IMR-90 (cell line): ENCODE measurements at regions not wholly inside any gene's neighbourhood (a gene's known extent, or its start where the extent isn't known, plus 50 kb on each side); places are given as distances from the start of the nearest gene placed in this dataset.

Experiments used
- ATAC-seq: fragments of 200-7000 bp; cut with Tn5 transposase; 2 replicates; pipeline ENCODE4 v1.9.1; 2020; ENCODE audit warnings: low read depth, mild to moderate bottlenecking, moderate library complexity
- BruUV-seq: library from RNA; stranded (reverse); fragments of 400-500 nt; replicated peaks from 2 replicates; lab custom pipeline; 2021; lab: Mats Ljungman, UMichigan
- CTCF ChIA-PET: fragments of 300-600 bp; formaldehyde crosslinking; extraction: SDS; loops from one replicate; lab custom pipeline; 2021; ENCODE audit warnings: antibody characterized with exemption; lab: Yijun Ruan, JAX
- POLR2A ChIA-PET: fragments of 300-600 bp; sonication (Branson Sonifier 250); formaldehyde crosslinking; loops from one replicate; lab custom pipeline; 2022; ENCODE audit warnings: antibody characterized with exemption; ENCODE audit not compliant: unreplicated experiment; lab: Charles Lee
- DNase-seq: peaks from one replicate; pipeline ENCODE4 v3.0.0; 2013
- H2AFZ ChIP-seq: replicated peaks from 2 replicates; pipeline ENCODE3; 2013; ENCODE audit warnings: low read length, mild to moderate bottlenecking; ENCODE audit not compliant: poor library complexity
- H2AK5ac ChIP-seq: 2 replicates; pipeline ENCODE4 v1.6.1; 2013; ENCODE audit warnings: low read depth, low read length, inconsistent platforms
- H2AK9ac ChIP-seq: replicated peaks from 2 replicates; pipeline ENCODE3; 2013; ENCODE audit warnings: mild to moderate bottlenecking, low read depth, low read length, moderate library complexity; ENCODE audit not compliant: poor library complexity
- H2BK120ac ChIP-seq: 2 replicates; pipeline ENCODE4 v1.6.1; 2013; ENCODE audit warnings: low read depth, low read length, inconsistent platforms
- H2BK15ac ChIP-seq: 3 replicates; pipeline ENCODE4 v1.6.1; 2013; ENCODE audit warnings: low read depth, low read length, inconsistent platforms
- H2BK20ac ChIP-seq: 2 replicates; pipeline ENCODE4 v1.6.1; 2013; ENCODE audit warnings: low read depth, mild to moderate bottlenecking, inconsistent platforms, low read length, moderate library complexity
- H2BK5ac ChIP-seq: 2 replicates; pipeline ENCODE4 v1.6.1; 2013; ENCODE audit warnings: mild to moderate bottlenecking, low read depth, low read length, inconsistent platforms; ENCODE audit not compliant: poor library complexity, severe bottlenecking
- H3K14ac ChIP-seq: replicated peaks from 2 replicates; pipeline ENCODE4 v1.6.1; 2013; ENCODE audit warnings: low read depth, low read length, inconsistent platforms
- H3K18ac ChIP-seq: 2 replicates; pipeline ENCODE4 v1.6.1; 2013; ENCODE audit warnings: low read depth, low read length, control low read depth
- H3K23ac ChIP-seq: 2 replicates; pipeline ENCODE4 v1.6.1; 2013; ENCODE audit warnings: low read depth, low read length, inconsistent platforms
- H3K27ac ChIP-seq: 2 replicates; pipeline ENCODE4 v1.5.1; 2013; ENCODE audit warnings: mild to moderate bottlenecking, control low read depth, low read length; ENCODE audit not compliant: insufficient read depth
- H3K27me3 ChIP-seq: 2 replicates; pipeline ENCODE4 v1.6.1; 2013; ENCODE audit warnings: low read length; ENCODE audit not compliant: control insufficient read depth, insufficient read depth
- H3K36me3 ChIP-seq: 2 replicates; pipeline ENCODE4 v1.6.1; 2013; ENCODE audit warnings: low read length, mixed read lengths; ENCODE audit not compliant: control insufficient read depth, insufficient read depth
- H3K4ac ChIP-seq: 2 replicates; pipeline ENCODE4 v1.6.1; 2013; ENCODE audit warnings: low read depth, low read length, inconsistent platforms
- H3K4me1 ChIP-seq: 2 replicates; pipeline ENCODE4 v1.6.1; 2013; ENCODE audit warnings: low read length, mixed read lengths; ENCODE audit not compliant: control insufficient read depth, insufficient read depth
- H3K4me2 ChIP-seq: 2 replicates; pipeline ENCODE4 v1.6.1; 2013; ENCODE audit warnings: low read depth, mild to moderate bottlenecking, control low read depth, low read length, moderate library complexity
- H3K4me3 ChIP-seq: 2 replicates; pipeline ENCODE4 v1.5.1; 2013; ENCODE audit warnings: low read depth, mild to moderate bottlenecking, control low read depth, low read length, moderate library complexity; ENCODE audit not compliant: insufficient read depth
- H3K56ac ChIP-seq: 2 replicates; pipeline ENCODE4 v1.6.1; 2013; ENCODE audit warnings: low read length, inconsistent platforms; ENCODE audit not compliant: insufficient read depth; ENCODE audit errors: extremely low read depth
- H3K79me1 ChIP-seq, 2 experiments: 2 replicates each; pipeline ENCODE4 v1.6.1; 2013; ENCODE audit warnings: low read length in 2 of 2, inconsistent platforms in 1 of 2, low read depth in 1 of 2
- H3K9ac ChIP-seq: 2 replicates; pipeline ENCODE4 v1.6.1; 2013; ENCODE audit warnings: low read depth, low read length, control low read depth
- H3K9me1 ChIP-seq: 2 replicates; pipeline ENCODE4 v1.6.1; 2013; ENCODE audit warnings: low read length, inconsistent platforms; ENCODE audit not compliant: insufficient read depth
- H3K9me3 ChIP-seq: 2 replicates; pipeline ENCODE4 v1.6.1; 2013; ENCODE audit warnings: low read length; ENCODE audit not compliant: control insufficient read depth, insufficient read depth
- H4K20me1 ChIP-seq: 2 replicates; pipeline ENCODE4 v1.6.1; 2013; ENCODE audit warnings: low read length, inconsistent platforms; ENCODE audit not compliant: insufficient read depth
- H4K5ac ChIP-seq: 2 replicates; pipeline ENCODE4 v1.6.1; 2013; ENCODE audit warnings: mild to moderate bottlenecking, low read depth, low read length, control low read depth
- H4K8ac ChIP-seq, 2 experiments: 2 replicates each; pipeline ENCODE4 v1.6.1; 2013; ENCODE audit warnings: low read depth in 2 of 2, low read length in 2 of 2, control low read depth in 1 of 2, inconsistent platforms in 1 of 2
- H4K91ac ChIP-seq: 2 replicates; pipeline ENCODE4 v1.6.1; 2013; ENCODE audit warnings: low read depth, low read length, inconsistent platforms; ENCODE audit not compliant: insufficient read depth
- BHLHE40 ChIP-seq: fragments of 150-350 bp; IDR thresholded peaks from 2 replicates; pipeline ENCODE4 v1.6.1; 2016; ENCODE audit warnings: mild to moderate bottlenecking, low read depth, low read length
- CEBPB ChIP-seq: IDR thresholded peaks from 2 replicates; pipeline ENCODE4 v1.6.1; 2012; ENCODE audit warnings: low read depth, low read length, improper control_type of control experiment
- CTCF ChIP-seq: conservative IDR thresholded peaks from 2 replicates; pipeline ENCODE4 v1.5.1; 2012; ENCODE audit warnings: mild to moderate bottlenecking, low read depth, low read length, improper control_type of control experiment
- ELK1 ChIP-seq: fragments of 150-350 bp; IDR thresholded peaks from 2 replicates; pipeline ENCODE4 v1.6.1; 2016; ENCODE audit warnings: low read depth, mild to moderate bottlenecking, low read length, moderate library complexity, borderline replicate concordance
- FOS ChIP-seq: fragments of 150-350 bp; IDR thresholded peaks from 2 replicates; pipeline ENCODE4 v1.6.1; 2016; ENCODE audit warnings: low read depth, low read length
- MAFK ChIP-seq: IDR thresholded peaks from 2 replicates; pipeline ENCODE4 v1.6.1; 2012; ENCODE audit warnings: low read depth, low read length, improper control_type of control experiment
- MAZ ChIP-seq: IDR thresholded peaks from 2 replicates; pipeline ENCODE4 v1.6.1; 2012; ENCODE audit warnings: low read depth, mild to moderate bottlenecking, low read length, improper control_type of control experiment, moderate library complexity, borderline replicate concordance
- MXI1 ChIP-seq: IDR thresholded peaks from 2 replicates; pipeline ENCODE4 v1.6.1; 2012; ENCODE audit warnings: low read depth, mild to moderate bottlenecking, low read length, moderate library complexity, borderline replicate concordance
- NFE2L2 ChIP-seq: fragments of 150-350 bp; IDR thresholded peaks from 2 replicates; pipeline ENCODE4 v1.6.1; 2016; ENCODE audit warnings: low read depth, mild to moderate bottlenecking, low read length
- RAD21 ChIP-seq: IDR thresholded peaks from 2 replicates; pipeline ENCODE4 v1.6.1; 2012; ENCODE audit warnings: low read length, improper control_type of control experiment
- RCOR1 ChIP-seq: IDR thresholded peaks from 2 replicates; pipeline ENCODE4 v1.6.1; 2012; ENCODE audit warnings: mild to moderate bottlenecking, low read length, improper control_type of control experiment; ENCODE audit not compliant: insufficient replicate concordance
- RFX5 ChIP-seq: IDR thresholded peaks from 2 replicates; pipeline ENCODE4 v1.8.0; 2012; ENCODE audit warnings: low read depth, mild to moderate bottlenecking, low read length, moderate library complexity
- SMC3 ChIP-seq: fragments of 150-350 bp; IDR thresholded peaks from 2 replicates; pipeline ENCODE4 v1.6.1; 2016; ENCODE audit warnings: low read depth, mild to moderate bottlenecking, antibody characterized with exemption, low read length, moderate library complexity
- USF2 ChIP-seq: fragments of 150-350 bp; IDR thresholded peaks from 2 replicates; pipeline ENCODE4 v1.6.1; 2017; ENCODE audit warnings: mild to moderate bottlenecking, antibody characterized with exemption, low read length, low read depth
- WGBS, 2 experiments: methylation state at CpG; one replicate each; pipeline versions ENCODE4 v1.1.5 to v1.1.7; 2013; ENCODE audit warnings: missing lambda C conversion rate in 2 of 2; ENCODE audit not compliant: insufficient read length in 1 of 2; ENCODE audit errors: extremely low coverage in 2 of 2; 5-methylcytosine and 5-hydroxymethylcytosine counted together
- dilution Hi-C: fragments of 300-500 bp; cut with HindIII; formaldehyde crosslinking; loops from one replicate; pipeline ENCODE4 v1.14.3; 2018; ENCODE audit warnings: low sequenced_read_pairs; ENCODE audit not compliant: unreplicated experiment
- in situ Hi-C: fragments of 300-500 bp; cut with MboI; formaldehyde crosslinking; loops from 3 replicates; pipeline ENCODE4 v1.14.3; 2019; ENCODE audit warnings: low sequenced_read_pairs, inconsistent platforms, mixed read lengths
- intact Hi-C: fragments of 100-400 bp; cut with micrococcal nuclease; formaldehyde crosslinking; loops from 2 replicates; pipeline ENCODE4 v1.10.0; 2022

GRCh38 chr17:72567774-72568173 lies 447.0 kb downstream of the SOX9 start:
- ATAC-seq (no peak), DNase-seq (no peak)
- dilution Hi-C loops (no loop called here), intact Hi-C loops (no loop called here), in situ Hi-C loops (loop anchor here (10.0 to 25.0 kb wide), 2 partner anchors 420 to 617 kb away; no protein-coding TSS in a partner anchor)
- Histone ChIP-seq H2BK5ac (no peak overlapping the region), H3K79me1 (peaks cover 31 to 60% of the 10 kb centered on the region in 2 experiments), H2BK15ac (no peak overlapping the region), H2BK20ac (no peak overlapping the region), H2BK120ac (no peak overlapping the region; the same call in 1 of the 2 replicates), H3K27ac (no peak overlapping the region), H3K9ac (no peak overlapping the region), H3K56ac (no peak overlapping the region), H2AFZ (no peak overlapping the region), H4K8ac (no peak overlapping the region), H3K23ac (no peak overlapping the region), H4K20me1 (peaks cover 3% of the 10 kb centered on the region), H3K4me1 (peaks cover 7% of the 10 kb centered on the region), H4K91ac (no peak overlapping the region), H3K9me3 (no peaks in the 10 kb centered on the region), H3K36me3 (no peaks in the 10 kb centered on the region), H2AK5ac (no peak overlapping the region), H3K14ac (no peak overlapping the region), H3K4me2 (no peak overlapping the region), H3K4ac (no peak overlapping the region), H3K18ac (no peak overlapping the region), H2AK9ac (no peak overlapping the region), H3K4me3 (no peak overlapping the region), H3K9me1 (peaks cover 9% of the 10 kb centered on the region; the same call in 1 of the 2 replicates), H4K5ac (no peak overlapping the region), H3K27me3 (no peaks in the 10 kb centered on the region)
- ChIA-PET CTCF (interaction anchor here (1.1 to 2.1 kb wide), 2 partner anchors 11 to 622 kb away, joined by 3 to 8 read pairs; no protein-coding TSS in a partner anchor), POLR2A (no interaction called here)
- no CpG with 5 or more reads among the region's 3 CpGs for WGBS, 2 experiments
- no TSS peak for BruUV-seq
- TF ChIP-seq ELK1, result no peak
- TF ChIP-seq SMC3, result no peak
- TF ChIP-seq FOS, result no peak
- TF ChIP-seq CTCF, result no peak
- TF ChIP-seq RCOR1, result no peak
- no peak for TF ChIP-seq MAZ
- TF ChIP-seq RAD21, result no peak
- TF ChIP-seq MXI1, result no peak
- no peak for TF ChIP-seq RFX5
- TF ChIP-seq USF2, result no peak
- TF ChIP-seq NFE2L2, result no peak
- no peak for TF ChIP-seq CEBPB
- no peak for TF ChIP-seq BHLHE40
- TF ChIP-seq MAFK, result no peak
